ENCODE measurements at regions not wholly inside any gene's neighbourhood (a gene's known extent, or its start where the extent isn't known, plus 50 kb on each side); places are given as distances from the start of the nearest gene placed in this dataset.
"Not testable (repeated sequence)": the region's sequence is repeated elsewhere in the genome, so short reads cannot be mapped to it uniquely, and the experiment has no call there.

GRCh38 chr13:76829572-76830327 is 56.5 kb downstream of the KCTD12 start:
- no peak overlapping the region for H3K4me3 Mint-ChIP-seq
- DNase-seq (ENCODE audit: low spot score), result no peak
- H3K27me3 Mint-ChIP-seq (ENCODE audit: low read depth), result peaks cover 5% of the 10 kb centered on the region
- no peaks in the 10 kb centered on the region for H3K9me3 Mint-ChIP-seq
- no peak overlapping the region for H3K27ac Mint-ChIP-seq
- H3K4me1 Mint-ChIP-seq (ENCODE audit: low read depth), result peaks cover 4% of the 10 kb centered on the region
- H3K36me3 Mint-ChIP-seq (ENCODE audit: low read depth), result no peaks in the 10 kb centered on the region

- Mint-ChIP-seq H3K4me3 (no peak overlapping the region), H3K4me1 (ENCODE audit: low read depth) (peaks cover 4% of the 10 kb centered on the region), H3K27me3 (ENCODE audit: low read depth) (peaks cover 5% of the 10 kb centered on the region), H3K27ac (no peak overlapping the region), H3K36me3 (ENCODE audit: low read depth) (no peaks in the 10 kb centered on the region), H3K9me3 (no peaks in the 10 kb centered on the region)
- DNase-seq (ENCODE audit: low spot score), result no peak
Observed at GRCh38 chr13:76828316-76828741, 57.9 kb downstream of the KCTD12 start.

GRCh38 chr13:76826527-76826926 is 59.7 kb downstream of the KCTD12 start:
- Mint-ChIP-seq H3K36me3 (ENCODE audit: low read depth) (no peaks in the 10 kb centered on the region), H3K4me3 (no peak overlapping the region), H3K9me3 (no peaks in the 10 kb centered on the region), H3K4me1 (ENCODE audit: low read depth) (peaks cover 4% of the 10 kb centered on the region), H3K27me3 (ENCODE audit: low read depth) (peaks cover 5% of the 10 kb centered on the region), H3K27ac (no peak overlapping the region)
- no peak for DNase-seq (ENCODE audit: low spot score)

GRCh38 chr13:76825430-76825829 is 60.8 kb downstream of the KCTD12 start:
- no peaks in the 10 kb centered on the region for H3K9me3 Mint-ChIP-seq
- peaks cover 2% of the 10 kb centered on the region for H3K27me3 Mint-ChIP-seq (ENCODE audit: low read depth)
- no peak overlapping the region for H3K27ac Mint-ChIP-seq
- H3K4me3 Mint-ChIP-seq, result no peak overlapping the region
- H3K4me1 Mint-ChIP-seq (ENCODE audit: low read depth), result peaks cover 3% of the 10 kb centered on the region
- no peak for DNase-seq (ENCODE audit: low spot score)
- no peaks in the 10 kb centered on the region for H3K36me3 Mint-ChIP-seq (ENCODE audit: low read depth)

GRCh38 chr13:76823969-76824368 is 62.2 kb downstream of the KCTD12 start:
- Mint-ChIP-seq H3K27ac (no peak overlapping the region), H3K27me3 (ENCODE audit: low read depth) (peaks cover 2% of the 10 kb centered on the region), H3K4me1 (ENCODE audit: low read depth) (peaks cover 3% of the 10 kb centered on the region), H3K9me3 (no peaks in the 10 kb centered on the region), H3K36me3 (ENCODE audit: low read depth) (no peaks in the 10 kb centered on the region), H3K4me3 (no peak overlapping the region)
- no peak for DNase-seq (ENCODE audit: low spot score)

GRCh38 chr13:76822698-76823267 is 63.4 kb downstream of the KCTD12 start:
- Mint-ChIP-seq H3K27me3 (ENCODE audit: low read depth) (peaks cover 5% of the 10 kb centered on the region), H3K36me3 (ENCODE audit: low read depth) (no peaks in the 10 kb centered on the region), H3K4me3 (no peak overlapping the region), H3K27ac (no peak overlapping the region), H3K4me1 (ENCODE audit: low read depth) (no peaks in the 10 kb centered on the region), H3K9me3 (no peaks in the 10 kb centered on the region)
- no peak for DNase-seq (ENCODE audit: low spot score)

GRCh38 chr13:76821222-76821621 is 65.0 kb downstream of the KCTD12 start:
- not testable (repeated sequence) for H3K4me1 Mint-ChIP-seq (ENCODE audit: low read depth); DNase-seq (ENCODE audit: low spot score); H3K9me3 Mint-ChIP-seq; H3K4me3 Mint-ChIP-seq; H3K36me3 Mint-ChIP-seq (ENCODE audit: low read depth); H3K27ac Mint-ChIP-seq; H3K27me3 Mint-ChIP-seq (ENCODE audit: low read depth)

- Mint-ChIP-seq H3K27me3 (ENCODE audit: low read depth) (peaks cover 9% of the 10 kb centered on the region), H3K9me3 (no peaks in the 10 kb centered on the region), H3K36me3 (ENCODE audit: low read depth) (no peaks in the 10 kb centered on the region), H3K27ac (no peak overlapping the region), H3K4me3 (no peak overlapping the region), H3K4me1 (ENCODE audit: low read depth) (no peaks in the 10 kb centered on the region)
- DNase-seq (ENCODE audit: low spot score), result no peak
Observed at GRCh38 chr13:76820759-76821158, 65.4 kb downstream of the KCTD12 start.

GRCh38 chr13:76816394-76816793 is 69.8 kb downstream of the KCTD12 start:
- H3K36me3 Mint-ChIP-seq (ENCODE audit: low read depth), result no peaks in the 10 kb centered on the region
- no peaks in the 10 kb centered on the region for H3K9me3 Mint-ChIP-seq
- peaks cover 9% of the 10 kb centered on the region for H3K27me3 Mint-ChIP-seq (ENCODE audit: low read depth)
- no peak overlapping the region for H3K4me3 Mint-ChIP-seq
- DNase-seq (ENCODE audit: low spot score), result no peak
- H3K4me1 Mint-ChIP-seq (ENCODE audit: low read depth), result no peaks in the 10 kb centered on the region
- H3K27ac Mint-ChIP-seq, result no peak overlapping the region

- H3K4me3 Mint-ChIP-seq, result no peak overlapping the region
- no peak for DNase-seq (ENCODE audit: low spot score)
- H3K27ac Mint-ChIP-seq, result no peak overlapping the region
- no peaks in the 10 kb centered on the region for H3K4me1 Mint-ChIP-seq (ENCODE audit: low read depth)
- H3K36me3 Mint-ChIP-seq (ENCODE audit: low read depth), result no peaks in the 10 kb centered on the region
- H3K9me3 Mint-ChIP-seq, result no peaks in the 10 kb centered on the region
- peaks cover 9% of the 10 kb centered on the region for H3K27me3 Mint-ChIP-seq (ENCODE audit: low read depth)
Observed at GRCh38 chr13:76815344-76815743, 70.9 kb downstream of the KCTD12 start.

GRCh38 chr13:76813891-76814290 is 72.3 kb downstream of the KCTD12 start:
- Mint-ChIP-seq H3K4me1 (ENCODE audit: low read depth) (no peaks in the 10 kb centered on the region), H3K27me3 (ENCODE audit: low read depth) (peaks cover 9% of the 10 kb centered on the region), H3K4me3 (no peak overlapping the region), H3K36me3 (ENCODE audit: low read depth) (no peaks in the 10 kb centered on the region), H3K27ac (no peak overlapping the region), H3K9me3 (no peaks in the 10 kb centered on the region)
- no peak for DNase-seq (ENCODE audit: low spot score)

- no peaks in the 10 kb centered on the region for H3K9me3 Mint-ChIP-seq
- DNase-seq (ENCODE audit: low spot score), result no peak
- no peaks in the 10 kb centered on the region for H3K36me3 Mint-ChIP-seq (ENCODE audit: low read depth)
- H3K4me3 Mint-ChIP-seq, result no peak overlapping the region
- peaks cover 6% of the 10 kb centered on the region for H3K27me3 Mint-ChIP-seq (ENCODE audit: low read depth)
- H3K27ac Mint-ChIP-seq, result no peak overlapping the region
- no peaks in the 10 kb centered on the region for H3K4me1 Mint-ChIP-seq (ENCODE audit: low read depth)
Observed at GRCh38 chr13:76813000-76813691, 73.1 kb downstream of the KCTD12 start.

- no peak for DNase-seq (ENCODE audit: low spot score)
- Mint-ChIP-seq H3K27me3 (ENCODE audit: low read depth) (peaks cover 4% of the 10 kb centered on the region), H3K4me1 (ENCODE audit: low read depth) (no peaks in the 10 kb centered on the region), H3K4me3 (no peak overlapping the region), H3K27ac (no peak overlapping the region), H3K9me3 (no peaks in the 10 kb centered on the region), H3K36me3 (ENCODE audit: low read depth) (no peaks in the 10 kb centered on the region)
Observed at GRCh38 chr13:76812206-76812897, 73.9 kb downstream of the KCTD12 start.

- H3K4me1 Mint-ChIP-seq (ENCODE audit: low read depth), result no peaks in the 10 kb centered on the region
- H3K27ac Mint-ChIP-seq, result no peak overlapping the region
- no peaks in the 10 kb centered on the region for H3K27me3 Mint-ChIP-seq (ENCODE audit: low read depth)
- no peak overlapping the region for H3K4me3 Mint-ChIP-seq
- no peak for DNase-seq (ENCODE audit: low spot score)
- no peaks in the 10 kb centered on the region for H3K9me3 Mint-ChIP-seq
- no peaks in the 10 kb centered on the region for H3K36me3 Mint-ChIP-seq (ENCODE audit: low read depth)
Observed at GRCh38 chr13:76809389-76809788, 76.8 kb downstream of the KCTD12 start.
